NCI-H2196 (cell line): ENCODE measurements at regions not wholly inside any gene's neighbourhood (a gene's known extent, or its start where the extent isn't known, plus 50 kb on each side); places are given as distances from the start of the nearest gene placed in this dataset.

ENCODE experiments used
- DNase-seq: peaks from one replicate; lab custom pipeline; 2025; ENCODE audit not compliant: unreplicated experiment; lab: John Stamatoyannopoulos, UW

- DNase-seq: no peak
Observed at GRCh38 chr6:95777338-95777737, 200.0 kb downstream of the MANEA start.

- DNase-seq: no peak
Observed at GRCh38 chr6:95780037-95780436, 202.7 kb downstream of the MANEA start.

- DNase-seq: no peak
Observed at GRCh38 chr6:95784019-95784418, 206.7 kb downstream of the MANEA start.

- DNase-seq: no peak
Observed at GRCh38 chr6:95784869-95785268, 207.5 kb downstream of the MANEA start.

GRCh38 chr6:95785785-95786184 lies 208.4 kb downstream of the MANEA start:
- no peak for DNase-seq

GRCh38 chr6:95786802-95787201 lies 209.5 kb downstream of the MANEA start:
- no peak for DNase-seq

GRCh38 chr6:95790787-95791186 lies 213.5 kb downstream of the MANEA start:
- DNase-seq: no peak

- no peak for DNase-seq
Observed at GRCh38 chr6:95794749-95795148, 217.4 kb downstream of the MANEA start.

GRCh38 chr6:95795927-95796326 lies 218.6 kb downstream of the MANEA start:
- DNase-seq: no peak

- DNase-seq: no peak
Observed at GRCh38 chr6:95797054-95797453, 218.7 kb upstream of the FUT9 start.

GRCh38 chr6:95802978-95803377 lies 212.8 kb upstream of the FUT9 start:
- no peak for DNase-seq

- DNase-seq: no peak
Observed at GRCh38 chr6:95803889-95804288, 211.9 kb upstream of the FUT9 start.

GRCh38 chr6:95804847-95805541 lies 210.8 kb upstream of the FUT9 start:
- no peak for DNase-seq

GRCh38 chr6:95805699-95806098 lies 210.1 kb upstream of the FUT9 start:
- no peak for DNase-seq

GRCh38 chr6:95815389-95816056 lies 200.3 kb upstream of the FUT9 start:
- DNase-seq: no peak

GRCh38 chr6:95819461-95819860 lies 196.3 kb upstream of the FUT9 start:
- DNase-seq: no peak

GRCh38 chr6:95819939-95820338 lies 195.8 kb upstream of the FUT9 start:
- no peak for DNase-seq

GRCh38 chr6:95830859-95831557 lies 184.8 kb upstream of the FUT9 start:
- DNase-seq: no peak

GRCh38 chr6:95837890-95838289 lies 177.9 kb upstream of the FUT9 start:
- no peak for DNase-seq

GRCh38 chr6:95841560-95841959 lies 174.2 kb upstream of the FUT9 start:
- DNase-seq: no peak

- no peak for DNase-seq
Observed at GRCh38 chr6:95846652-95847051, 169.1 kb upstream of the FUT9 start.

GRCh38 chr6:95847061-95847460 lies 168.7 kb upstream of the FUT9 start:
- DNase-seq: no peak
